Hepatocyte (in vitro differentiated cells): ENCODE measurements at regions not wholly inside any gene's neighbourhood (a gene's known extent, or its start where the extent isn't known, plus 50 kb on each side); places are given as distances from the start of the nearest gene placed in this dataset.

Experiments used
- CTCF ChIP-seq: fragments of 200-600 bp; sonication (generic); IDR thresholded peaks from 2 replicates; pipeline ENCODE4 v1.5.1; 2016; ENCODE audit warnings: antibody characterized with exemption, mild to moderate bottlenecking; ENCODE audit not compliant: poor library complexity
- EZH2 ChIP-seq: fragments of 200-600 bp; sonication (generic); IDR thresholded peaks from 2 replicates; pipeline ENCODE4 v1.6.1; 2016; ENCODE audit warnings: antibody characterized with exemption, mild to moderate bottlenecking, borderline replicate concordance
- EZH2phosphoT487 ChIP-seq: fragments of 200-600 bp; sonication (generic); IDR thresholded peaks from one replicate; pipeline ENCODE4 v1.6.1; 2018; ENCODE audit warnings: antibody characterized with exemption, mild to moderate bottlenecking, low read depth, moderate library complexity; ENCODE audit not compliant: unreplicated experiment, severe bottlenecking

- TF ChIP-seq CTCF (no peak), EZH2phosphoT487 (no peak), EZH2 (no peak)
Measured at GRCh38 chr4:17336524-17336961, 175.3 kb downstream of the QDPR start.
